ENCODE measurements at regions not wholly inside any gene's neighbourhood (a gene's known extent, or its start where the extent isn't known, plus 50 kb on each side); places are given as distances from the start of the nearest gene placed in this dataset.

DNA sequence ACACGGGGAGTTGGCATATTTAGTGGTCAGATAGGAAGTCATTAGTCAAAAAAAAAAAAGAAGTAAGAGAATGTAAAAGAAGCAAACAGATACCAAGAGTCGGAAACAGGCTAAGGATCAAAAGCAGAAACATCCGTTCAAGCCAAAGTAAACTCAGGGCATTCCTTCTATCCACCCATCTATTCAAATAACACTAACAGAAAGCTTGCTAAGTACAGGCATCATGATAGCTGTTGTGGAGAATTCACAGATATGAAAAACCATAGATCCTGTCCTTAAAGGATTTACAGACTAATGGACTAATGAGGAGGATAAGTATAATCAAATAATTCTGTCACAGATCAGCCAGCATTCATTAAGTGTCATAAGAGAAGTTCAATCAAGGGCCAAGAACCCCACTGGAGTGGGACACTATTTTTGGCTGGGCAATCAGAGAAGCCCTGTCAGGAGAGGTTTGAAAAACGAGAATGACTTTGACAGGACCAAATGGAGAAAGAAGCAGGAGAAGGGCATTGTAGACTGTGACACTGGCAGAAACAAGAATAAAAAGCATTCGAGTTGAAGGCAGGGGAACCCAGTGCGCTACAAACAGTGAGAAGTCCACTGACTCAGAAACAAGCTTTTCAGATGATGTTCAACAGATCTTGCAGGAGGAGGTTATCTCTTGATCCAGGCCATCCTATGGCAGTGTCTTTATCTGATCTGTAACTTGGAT lies 154.2 kb upstream of the TSLP start:
- DNase-seq (ENCODE audit: insufficient read length, low spot score) (no peak), FAIRE-seq (peak; percentile 68)
- TF ChIP-seq, protein P1, sequence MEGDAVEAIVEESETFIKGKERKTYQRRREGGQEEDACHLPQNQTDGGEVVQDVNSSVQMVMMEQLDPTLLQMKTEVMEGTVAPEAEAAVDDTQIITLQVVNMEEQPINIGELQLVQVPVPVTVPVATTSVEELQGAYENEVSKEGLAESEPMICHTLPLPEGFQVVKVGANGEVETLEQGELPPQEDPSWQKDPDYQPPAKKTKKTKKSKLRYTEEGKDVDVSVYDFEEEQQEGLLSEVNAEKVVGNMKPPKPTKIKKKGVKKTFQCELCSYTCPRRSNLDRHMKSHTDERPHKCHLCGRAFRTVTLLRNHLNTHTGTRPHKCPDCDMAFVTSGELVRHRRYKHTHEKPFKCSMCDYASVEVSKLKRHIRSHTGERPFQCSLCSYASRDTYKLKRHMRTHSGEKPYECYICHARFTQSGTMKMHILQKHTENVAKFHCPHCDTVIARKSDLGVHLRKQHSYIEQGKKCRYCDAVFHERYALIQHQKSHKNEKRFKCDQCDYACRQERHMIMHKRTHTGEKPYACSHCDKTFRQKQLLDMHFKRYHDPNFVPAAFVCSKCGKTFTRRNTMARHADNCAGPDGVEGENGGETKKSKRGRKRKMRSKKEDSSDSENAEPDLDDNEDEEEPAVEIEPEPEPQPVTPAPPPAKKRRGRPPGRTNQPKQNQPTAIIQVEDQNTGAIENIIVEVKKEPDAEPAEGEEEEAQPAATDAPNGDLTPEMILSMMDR (IDR thresholded peaks at IDR 0.05; ENCODE audit: insufficient read depth, missing control alignments), result no peak

DNA sequence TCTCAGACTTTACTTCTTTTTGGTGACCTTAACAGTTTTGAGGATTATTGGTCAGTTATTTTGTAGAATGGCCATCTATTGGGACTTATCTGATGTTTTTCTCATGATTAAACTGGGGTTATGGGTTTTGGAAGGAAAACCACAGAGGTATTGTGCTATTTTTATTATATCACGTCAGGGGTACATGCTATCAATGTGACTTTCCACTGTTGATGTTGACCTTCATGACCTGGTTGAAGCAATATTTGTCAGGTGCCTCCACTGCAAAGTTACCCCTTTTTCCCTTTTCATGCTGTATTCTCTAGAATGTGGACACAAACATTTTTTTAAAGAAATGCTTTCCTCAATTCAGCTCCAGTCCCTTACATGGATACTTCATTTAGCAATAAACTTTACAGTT lies 152.8 kb upstream of the TSLP start:
- no peak for DNase-seq (ENCODE audit: insufficient read length, low spot score)
- no peak for FAIRE-seq
- TF ChIP-seq, protein P1 (IDR thresholded peaks at IDR 0.05; ENCODE audit: insufficient read depth, missing control alignments), result no peak

DNA sequence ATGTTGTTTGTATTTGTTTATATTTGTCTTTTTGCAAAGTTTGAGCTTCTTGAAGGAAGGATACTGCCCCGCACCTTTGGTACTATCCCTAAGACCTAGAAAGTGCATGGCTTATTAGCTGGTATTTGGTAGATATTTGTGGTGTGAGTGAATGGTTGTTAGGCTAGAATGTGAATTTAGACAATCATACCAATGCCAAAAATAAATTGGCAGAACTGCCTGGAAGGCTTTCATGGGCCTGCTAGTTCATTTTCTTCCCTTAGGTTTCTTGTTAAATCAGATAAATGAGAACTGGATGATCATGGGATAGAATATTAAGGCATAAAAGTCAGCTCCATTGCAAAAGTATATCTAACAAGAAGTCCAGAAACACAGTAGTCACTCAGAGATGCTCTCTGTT lies 147.5 kb upstream of the TSLP start:
- FAIRE-seq (no peak), DNase-seq (ENCODE audit: insufficient read length, low spot score) (no peak)
- TF ChIP-seq, protein P1 (IDR thresholded peaks at IDR 0.05; ENCODE audit: insufficient read depth, missing control alignments), result no peak

DNA sequence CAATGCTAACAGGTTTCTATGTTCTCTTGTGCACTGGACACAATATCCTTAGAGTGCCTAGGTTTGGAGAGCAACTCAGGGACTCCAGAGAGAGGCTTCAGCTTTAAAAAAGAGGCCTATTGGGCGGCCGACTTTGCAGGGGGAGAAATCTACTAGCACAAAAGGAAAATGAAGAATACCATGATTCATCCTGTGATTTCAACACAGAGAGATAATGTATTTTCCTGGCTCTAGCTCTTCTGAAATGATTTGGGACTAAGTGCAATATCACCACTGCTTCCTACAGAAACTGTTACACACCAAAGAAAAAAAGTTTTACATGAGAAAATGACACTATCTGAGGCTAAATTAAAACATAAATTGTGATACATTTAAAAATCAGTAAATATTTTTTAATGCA lies 146.1 kb upstream of the TSLP start:
- no peak for FAIRE-seq
- no peak for DNase-seq (ENCODE audit: insufficient read length, low spot score)
- TF ChIP-seq, protein P1 (IDR thresholded peaks at IDR 0.05; ENCODE audit: insufficient read depth, missing control alignments), result no peak

DNA sequence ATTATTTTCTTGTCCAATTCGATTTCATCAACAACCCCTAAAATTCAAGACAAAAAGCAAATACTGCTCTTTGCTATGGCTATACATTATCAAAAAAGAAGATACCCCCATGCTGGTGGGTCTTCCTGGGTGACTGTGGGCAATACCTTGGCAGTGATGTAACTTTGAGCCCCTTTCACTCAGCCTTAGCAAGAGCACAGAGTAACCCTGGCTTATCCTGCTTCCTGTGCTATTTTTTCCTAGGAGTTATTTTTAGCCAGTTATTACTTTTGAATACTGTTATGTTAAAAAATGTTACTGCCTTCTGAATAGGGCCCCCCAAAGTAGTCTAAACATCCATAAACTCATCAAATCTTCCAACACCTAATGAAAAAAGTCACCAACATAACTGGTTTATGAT lies 145.6 kb upstream of the TSLP start:
- DNase-seq (ENCODE audit: insufficient read length, low spot score) (no peak), FAIRE-seq (no peak)
- TF ChIP-seq, protein P1 (IDR thresholded peaks at IDR 0.05; ENCODE audit: insufficient read depth, missing control alignments), result no peak

DNA sequence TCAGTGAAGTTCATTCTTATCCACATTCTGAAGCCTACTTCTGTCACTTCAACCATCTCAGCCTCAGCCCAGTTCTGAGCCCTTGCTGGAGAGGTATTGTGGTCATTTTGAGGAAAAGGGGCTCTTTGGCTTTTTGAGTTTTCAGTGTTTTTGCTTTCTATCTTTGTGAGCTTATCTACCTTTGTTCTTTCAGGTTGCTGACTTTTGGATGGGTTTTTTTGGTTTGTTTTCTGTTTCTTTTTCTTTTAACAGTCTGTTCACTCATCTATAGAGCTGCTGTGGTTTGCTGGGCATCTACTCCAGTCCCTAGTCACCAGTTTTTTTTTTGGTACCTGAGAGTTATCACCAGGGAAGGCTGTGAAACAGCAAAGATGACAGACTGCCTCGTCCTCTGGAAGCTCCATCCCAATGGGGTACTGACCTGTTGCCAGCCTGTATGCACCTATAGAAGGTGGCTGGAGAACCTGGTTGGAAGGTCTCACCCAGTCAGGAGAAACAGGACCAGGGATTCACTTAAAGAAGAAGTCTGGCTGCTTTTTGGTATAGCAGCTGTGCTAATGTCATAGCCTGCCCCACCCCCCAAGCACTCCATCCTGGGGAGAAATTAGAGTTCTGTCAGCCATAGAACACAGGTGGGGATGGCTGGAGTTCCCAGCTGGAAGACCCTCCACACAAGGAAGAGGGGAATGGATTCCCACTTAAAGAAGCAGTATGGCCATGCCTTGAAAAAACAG lies 138.6 kb upstream of the TSLP start:
- TF ChIP-seq, protein P1 (IDR thresholded peaks at IDR 0.05; ENCODE audit: insufficient read depth, missing control alignments), result no peak
- no peak for FAIRE-seq
- no peak for DNase-seq (ENCODE audit: insufficient read length, low spot score)

DNA sequence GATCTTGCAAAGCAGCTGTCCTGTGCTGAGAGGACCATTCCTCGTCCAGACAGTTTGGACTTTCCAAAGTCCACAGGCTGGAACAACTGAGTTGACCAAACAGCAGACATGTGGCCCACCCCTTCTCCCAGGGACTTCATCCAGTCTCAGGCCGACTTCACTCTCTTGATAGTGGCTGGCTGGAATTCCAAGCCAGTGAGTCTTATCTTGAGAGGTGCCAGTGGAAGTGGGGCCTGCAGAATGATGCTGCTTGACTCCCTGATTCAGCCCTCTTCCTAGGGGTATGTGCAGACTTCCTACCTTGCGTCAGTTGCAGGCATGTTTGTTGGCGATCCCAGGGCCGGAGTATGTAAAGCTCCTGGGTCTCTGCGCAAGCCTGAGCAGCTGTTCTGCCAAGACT lies 131.4 kb upstream of the TSLP start:
- FAIRE-seq, result no peak
- DNase-seq (ENCODE audit: insufficient read length, low spot score), result no peak
- TF ChIP-seq, protein P1 (IDR thresholded peaks at IDR 0.05; ENCODE audit: insufficient read depth, missing control alignments), result no peak
